NCI-H1105 (cell line): ENCODE measurements at regions not wholly inside any gene's neighbourhood (a gene's known extent, or its start where the extent isn't known, plus 50 kb on each side); places are given as distances from the start of the nearest gene placed in this dataset.
"Not testable (repeated sequence)": the region's sequence is repeated elsewhere in the genome, so short reads cannot be mapped to it uniquely, and the experiment has no call there.

Experiments
- DNase-seq: peaks from one replicate; lab custom pipeline; 2025; lab: John Stamatoyannopoulos, UW

- DNase-seq: no peak
Measured at GRCh38 chr11:22049276-22049675, 143.6 kb upstream of the ANO5 start.

- DNase-seq: no peak
Measured at GRCh38 chr11:22065472-22065871, 127.4 kb upstream of the ANO5 start.

- DNase-seq: no peak
Measured at GRCh38 chr11:22069844-22070243, 123.0 kb upstream of the ANO5 start.

- no peak for DNase-seq
Measured at GRCh38 chr11:22076271-22076930, 116.5 kb upstream of the ANO5 start.

- no peak for DNase-seq
Measured at GRCh38 chr11:22078063-22078462, 114.8 kb upstream of the ANO5 start.

- no peak for DNase-seq
Measured at GRCh38 chr11:22079133-22079872, 113.6 kb upstream of the ANO5 start.

- DNase-seq: no peak
Measured at GRCh38 chr11:22082178-22082577, 110.7 kb upstream of the ANO5 start.

- no peak for DNase-seq
Measured at GRCh38 chr11:22082788-22083187, 110.1 kb upstream of the ANO5 start.

GRCh38 chr11:22084056-22084455, 108.8 kb upstream of the ANO5 start:
- DNase-seq: no peak

- no peak for DNase-seq
Measured at GRCh38 chr11:22084564-22084963, 108.3 kb upstream of the ANO5 start.

GRCh38 chr11:22089609-22090008, 103.3 kb upstream of the ANO5 start:
- DNase-seq: no peak

GRCh38 chr11:22106566-22106965, 86.3 kb upstream of the ANO5 start:
- DNase-seq: no peak

GRCh38 chr11:22115470-22116029, 77.3 kb upstream of the ANO5 start:
- peak; percentile 86 for DNase-seq

- DNase-seq: not testable (repeated sequence)
Measured at GRCh38 chr11:22127981-22128380, 64.9 kb upstream of the ANO5 start.

- DNase-seq: peak; percentile 3
Measured at GRCh38 chr11:22130462-22131053, 62.3 kb upstream of the ANO5 start.

GRCh38 chr11:22133776-22134175, 59.1 kb upstream of the ANO5 start:
- no peak for DNase-seq

- DNase-seq: no peak
Measured at GRCh38 chr11:22138264-22138663, 54.6 kb upstream of the ANO5 start.
